HG03439 (cell line): ENCODE measurements at regions not wholly inside any gene's neighbourhood (a gene's known extent, or its start where the extent isn't known, plus 50 kb on each side); places are given as distances from the start of the nearest gene placed in this dataset.

Experiments used
- ATAC-seq: cut with Tn5 transposase; IDR thresholded peaks from one replicate; pipeline ENCODE4 v1.9.1; 2021; ENCODE audit warnings: mild to moderate bottlenecking, moderate library complexity; ENCODE audit not compliant: unreplicated experiment

GRCh38 chr2:44877417-44877816, 64.1 kb upstream of the SIX3 start:
- ATAC-seq: no peak

GRCh38 chr2:44879269-44880124, 62.0 kb upstream of the SIX3 start:
- ATAC-seq: no peak

- ATAC-seq: no peak
Measured at GRCh38 chr2:44880125-44880483, 61.4 kb upstream of the SIX3 start.

GRCh38 chr2:44881856-44882255, 59.6 kb upstream of the SIX3 start:
- no peak for ATAC-seq

- no peak for ATAC-seq
Measured at GRCh38 chr2:44883356-44883755, 58.1 kb upstream of the SIX3 start.

- no peak for ATAC-seq
Measured at GRCh38 chr2:44884231-44884630, 57.3 kb upstream of the SIX3 start.

GRCh38 chr2:44884677-44885076, 56.8 kb upstream of the SIX3 start:
- no peak for ATAC-seq

GRCh38 chr2:44886414-44886813, 55.1 kb upstream of the SIX3 start:
- ATAC-seq: no peak

- ATAC-seq: no peak
Measured at GRCh38 chr2:44889096-44889495, 52.4 kb upstream of the SIX3 start.
